Right atrium auricular region (tissue), 2 donors: ENCODE measurements at regions not wholly inside any gene's neighbourhood (a gene's known extent, or its start where the extent isn't known, plus 50 kb on each side); places are given as distances from the start of the nearest gene placed in this dataset.
"Not testable (repeated sequence)": the region's sequence is repeated elsewhere in the genome, so short reads cannot be mapped to it uniquely, and the experiment has no call there.

Experiments
- DNase-seq: peaks from one replicate; pipeline ENCODE4 v3.0.0-alpha.2; 2019; ENCODE audit warnings: low spot score
- H3K27ac ChIP-seq, 2 donors: fragments of 200-600 bp; sonication (generic); 1 replicate in 1 of 2; 2 replicates in 1 of 2; pipeline ENCODE4 v1.5.1; 2016 to 2019
- H3K27me3 ChIP-seq, 2 donors: fragments of 200-600 bp; sonication (generic); one replicate each; pipeline versions ENCODE4 v1.5.1 to v1.6.0; 2017 to 2019
- H3K36me3 ChIP-seq: fragments of 200-600 bp; sonication (generic); one replicate; pipeline ENCODE4 v1.5.1; 2016
- H3K4me1 ChIP-seq, 2 donors: fragments of 200-600 bp; sonication (generic); one replicate each; pipeline versions ENCODE4 v1.5.1 to v1.6.0; 2017 to 2019
- H3K4me3 ChIP-seq, 2 donors: fragments of 200-600 bp; sonication (generic); 1 replicate in 1 of 2; 2 replicates in 1 of 2; pipeline ENCODE4 v1.5.1; 2017 to 2019; ENCODE audit warnings: mild to moderate bottlenecking in 1 of 2, moderate library complexity in 1 of 2
- H3K9me3 ChIP-seq, 2 donors: fragments of 200-600 bp; sonication (generic); one replicate each; pipeline ENCODE4 v1.5.1; 2019
- TF ChIP-seq, protein P1 (sequence below), 2 donors: fragments of 200-600 bp; sonication (generic); IDR thresholded peaks; one replicate each; pipeline ENCODE4 v1.5.1; 2019; ENCODE audit warnings: antibody characterized with exemption in 2 of 2

- peaks cover 0 to 3% of the 10 kb centered on the region in 2 donors for H3K9me3 ChIP-seq
- H3K27me3 ChIP-seq: no peaks in the 10 kb centered on the region
- no peak overlapping the region for H3K27ac ChIP-seq
- H3K4me3 ChIP-seq: no peak overlapping the region
- no peak for DNase-seq
- H3K36me3 ChIP-seq: no peaks in the 10 kb centered on the region
- TF ChIP-seq, protein P1, sequence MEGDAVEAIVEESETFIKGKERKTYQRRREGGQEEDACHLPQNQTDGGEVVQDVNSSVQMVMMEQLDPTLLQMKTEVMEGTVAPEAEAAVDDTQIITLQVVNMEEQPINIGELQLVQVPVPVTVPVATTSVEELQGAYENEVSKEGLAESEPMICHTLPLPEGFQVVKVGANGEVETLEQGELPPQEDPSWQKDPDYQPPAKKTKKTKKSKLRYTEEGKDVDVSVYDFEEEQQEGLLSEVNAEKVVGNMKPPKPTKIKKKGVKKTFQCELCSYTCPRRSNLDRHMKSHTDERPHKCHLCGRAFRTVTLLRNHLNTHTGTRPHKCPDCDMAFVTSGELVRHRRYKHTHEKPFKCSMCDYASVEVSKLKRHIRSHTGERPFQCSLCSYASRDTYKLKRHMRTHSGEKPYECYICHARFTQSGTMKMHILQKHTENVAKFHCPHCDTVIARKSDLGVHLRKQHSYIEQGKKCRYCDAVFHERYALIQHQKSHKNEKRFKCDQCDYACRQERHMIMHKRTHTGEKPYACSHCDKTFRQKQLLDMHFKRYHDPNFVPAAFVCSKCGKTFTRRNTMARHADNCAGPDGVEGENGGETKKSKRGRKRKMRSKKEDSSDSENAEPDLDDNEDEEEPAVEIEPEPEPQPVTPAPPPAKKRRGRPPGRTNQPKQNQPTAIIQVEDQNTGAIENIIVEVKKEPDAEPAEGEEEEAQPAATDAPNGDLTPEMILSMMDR (IDR thresholded peaks at IDR 0.05): no peak
- H3K4me1 ChIP-seq: no peaks in the 10 kb centered on the region
Observed at GRCh38 chr7:91397612-91398011, 133.4 kb downstream of the FZD1 start.

DNA sequence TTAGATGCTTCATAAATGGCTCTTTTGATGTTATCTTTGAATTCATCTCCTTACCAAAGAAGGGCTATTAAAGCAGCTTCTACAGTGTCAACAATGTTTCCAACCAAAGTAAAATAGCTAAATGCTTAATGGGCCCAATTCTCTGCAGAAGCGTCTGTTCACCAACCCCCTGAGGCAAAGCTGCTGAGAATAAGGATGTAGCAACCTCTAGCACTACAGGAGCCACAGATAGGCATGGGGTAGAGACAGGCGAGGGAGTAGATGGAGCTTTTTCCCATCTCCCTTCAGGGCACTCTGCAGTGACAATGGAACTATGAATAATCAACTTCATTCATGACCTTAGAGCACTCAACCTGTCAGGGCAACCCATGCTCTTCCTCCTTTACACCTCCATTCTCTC, 134.1 kb downstream of the FZD1 start:
- H3K9me3 ChIP-seq: peaks cover 0 to 10% of the 10 kb centered on the region in 2 donors
- no peaks in the 10 kb centered on the region for H3K4me1 ChIP-seq
- H3K36me3 ChIP-seq: no peaks in the 10 kb centered on the region

DNA sequence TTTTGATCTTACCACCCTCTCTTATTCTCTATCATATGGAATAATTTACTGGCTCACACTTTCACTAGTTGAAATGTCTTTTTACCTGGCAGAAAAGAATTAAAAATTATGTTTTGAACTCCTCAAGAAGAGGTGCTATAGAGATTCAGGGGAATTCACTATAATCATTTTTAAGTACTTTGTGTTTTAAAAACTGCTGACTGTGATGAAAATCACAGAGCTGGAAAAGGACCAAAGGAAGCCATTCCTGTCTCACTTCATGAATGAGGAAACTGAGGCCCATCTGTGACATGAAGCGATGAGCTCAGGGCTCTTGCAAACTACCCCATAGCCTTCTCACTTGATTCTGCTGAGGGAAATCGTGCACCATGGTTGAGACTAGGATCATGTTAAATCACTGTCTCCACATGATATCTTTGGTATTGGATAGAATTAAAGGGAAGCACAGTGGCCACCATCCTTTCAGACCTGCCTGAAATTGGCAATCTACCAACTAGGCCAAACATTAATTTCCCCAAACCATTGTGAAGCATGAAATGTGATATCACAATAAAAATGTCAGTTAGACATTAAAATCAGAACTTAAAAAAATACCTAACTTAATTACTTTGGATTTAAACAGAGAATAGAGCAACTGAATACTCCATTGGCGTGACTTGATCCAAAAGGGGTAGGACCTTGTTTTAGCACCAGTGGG, 141.0 kb downstream of the FZD1 start:
- TF ChIP-seq, protein P1 (IDR thresholded peaks at IDR 0.05): no peak
- Histone ChIP-seq H3K27ac (no peak overlapping the region), H3K9me3 (peaks cover 0 to 10% of the 10 kb centered on the region in 2 donors), H3K27me3 (no peaks in the 10 kb centered on the region), H3K36me3 (no peaks in the 10 kb centered on the region), H3K4me3 (no peak overlapping the region), H3K4me1 (no peaks in the 10 kb centered on the region)
- DNase-seq: no peak

More for the DNA sequence above, 134.1 kb downstream of the FZD1 start:
- Histone ChIP-seq H3K4me3 (no peak overlapping the region), H3K27ac (no peak overlapping the region), H3K27me3 (no peaks in the 10 kb centered on the region)
- no peak for DNase-seq
- TF ChIP-seq, protein P1 (IDR thresholded peaks at IDR 0.05): no peak

GRCh38 chr7:91405873-91406272, 141.6 kb downstream of the FZD1 start:
- H3K27ac ChIP-seq, H3K4me1 ChIP-seq, H3K4me3 ChIP-seq, H3K9me3 ChIP-seq, H3K36me3 ChIP-seq, DNase-seq, H3K27me3 ChIP-seq: not testable (repeated sequence)

DNA sequence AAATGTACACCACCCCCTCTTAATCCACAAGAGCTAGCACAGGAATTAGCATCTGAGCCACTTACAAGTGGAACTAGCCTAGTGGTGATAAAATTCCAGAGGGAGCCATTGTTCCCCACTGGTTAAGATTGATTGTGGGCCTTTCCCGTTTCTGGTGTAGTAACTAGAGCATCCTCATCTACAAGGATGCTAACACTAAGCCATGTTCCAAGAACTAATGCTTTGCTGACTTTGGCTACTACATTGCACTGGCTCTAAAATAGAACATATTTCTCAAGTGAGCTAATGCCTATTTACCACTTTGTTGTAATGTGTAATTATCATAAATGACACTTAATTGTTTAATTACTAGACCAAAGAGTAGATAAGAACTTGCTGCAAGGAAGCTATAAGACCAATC, 143.7 kb downstream of the FZD1 start:
- Histone ChIP-seq H3K27me3 (no peaks in the 10 kb centered on the region), H3K4me1 (no peaks in the 10 kb centered on the region), H3K36me3 (no peaks in the 10 kb centered on the region), H3K27ac (no peak overlapping the region), H3K9me3 (peaks cover 0 to 4% of the 10 kb centered on the region in 2 donors), H3K4me3 (no peak overlapping the region)
- TF ChIP-seq, protein P1 (IDR thresholded peaks at IDR 0.05): no peak
- DNase-seq: no peak

DNA sequence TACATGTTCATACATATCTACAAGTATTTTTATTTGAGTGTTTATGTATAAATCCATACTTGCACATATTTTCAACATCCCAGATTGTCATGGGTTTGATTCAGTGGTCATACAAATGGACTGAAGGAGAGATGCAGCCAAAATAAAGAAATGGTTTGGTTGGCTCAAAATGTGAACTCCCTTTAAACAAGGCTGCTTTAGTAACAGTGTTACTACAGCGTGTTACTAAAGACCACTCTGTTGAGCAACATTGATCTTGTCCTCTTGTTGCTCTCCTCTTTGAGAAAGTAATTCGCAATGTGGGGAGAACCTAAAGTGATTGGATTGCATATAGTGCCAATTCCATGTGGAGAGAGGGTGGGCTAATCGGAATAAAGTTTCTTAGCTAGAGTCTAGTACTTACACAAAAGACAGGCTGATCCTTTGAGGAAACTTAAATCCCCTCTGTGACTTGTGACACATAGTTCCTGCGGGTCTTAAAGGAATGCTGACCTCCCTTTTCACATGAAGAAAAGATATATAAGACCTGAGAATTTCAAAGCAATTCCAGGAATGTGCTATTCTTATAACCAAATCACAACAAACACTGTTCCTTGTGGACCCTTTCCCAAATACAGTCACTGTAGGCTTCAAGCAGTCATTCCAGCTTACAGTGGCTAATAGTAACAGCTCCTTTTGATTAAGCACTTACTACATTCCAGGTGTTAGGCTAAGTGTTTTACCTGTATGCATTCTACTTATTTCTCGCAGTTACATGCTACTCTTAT, 144.3 kb downstream of the FZD1 start:
- H3K27ac ChIP-seq: no peak overlapping the region

More for the DNA sequence above, 144.3 kb downstream of the FZD1 start:
- TF ChIP-seq, protein P1 (IDR thresholded peaks at IDR 0.05): no peak
- no peaks in the 10 kb centered on the region for H3K4me1 ChIP-seq
- no peaks in the 10 kb centered on the region for H3K27me3 ChIP-seq
- H3K4me3 ChIP-seq: no peak overlapping the region
- no peaks in the 10 kb centered on the region for H3K36me3 ChIP-seq
- H3K9me3 ChIP-seq: no peaks in the 10 kb centered on the region
- no peak for DNase-seq
